Muscle of back (tissue), 3 donors: ENCODE measurements at regions not wholly inside any gene's neighbourhood (a gene's known extent, or its start where the extent isn't known, plus 50 kb on each side); places are given as distances from the start of the nearest gene placed in this dataset.

Source experiments
- DNase-seq, 3 donors: peaks; one replicate each; pipeline versions ENCODE4 v3.0.0 to v3.0.0-alpha.2; 2013

DNA sequence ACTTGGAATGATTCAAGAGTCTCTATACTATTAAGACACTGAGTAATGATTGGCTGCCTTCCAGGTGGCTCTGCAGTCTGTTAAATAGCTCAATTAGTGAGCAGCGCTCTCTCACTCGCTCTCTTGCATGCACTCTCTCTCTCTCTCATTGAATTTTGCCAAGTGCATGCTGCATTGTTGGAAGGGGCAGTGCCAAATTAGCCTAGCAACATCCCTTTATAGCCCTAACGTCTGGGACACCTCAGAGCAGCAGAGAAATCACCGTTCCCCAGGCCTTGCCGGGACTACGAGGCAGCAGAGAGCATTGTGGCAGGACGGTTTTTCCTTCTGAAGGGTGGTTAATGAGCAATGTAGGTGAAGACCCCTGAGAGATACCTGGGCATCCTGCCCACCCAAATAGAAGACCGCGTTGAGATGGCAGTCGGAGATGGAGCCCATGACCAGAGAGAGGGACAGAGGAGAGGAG, 447.6 kb upstream of the POU3F3 start:
- peak; percentile 45 to 79 (median 61) for DNase-seq

DNA sequence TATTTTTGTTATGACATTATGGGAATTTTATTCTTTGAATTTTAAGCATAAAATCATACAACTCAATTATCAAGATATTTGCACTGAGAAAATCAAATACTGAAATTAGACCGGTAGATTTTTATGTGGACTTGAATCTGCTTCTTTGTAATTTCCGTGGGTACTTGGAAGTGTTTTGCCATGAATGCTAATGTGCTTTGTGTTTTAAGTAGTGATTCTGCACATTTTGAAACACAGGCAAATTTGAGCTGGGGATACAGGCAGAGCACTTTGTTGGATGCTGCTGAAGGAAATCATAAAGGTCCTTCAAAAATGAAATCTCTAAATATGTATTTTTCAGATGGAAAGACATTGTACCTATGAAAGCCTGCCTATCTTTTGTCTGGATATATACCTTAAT, 446.3 kb upstream of the POU3F3 start:
- no peak for DNase-seq

DNA sequence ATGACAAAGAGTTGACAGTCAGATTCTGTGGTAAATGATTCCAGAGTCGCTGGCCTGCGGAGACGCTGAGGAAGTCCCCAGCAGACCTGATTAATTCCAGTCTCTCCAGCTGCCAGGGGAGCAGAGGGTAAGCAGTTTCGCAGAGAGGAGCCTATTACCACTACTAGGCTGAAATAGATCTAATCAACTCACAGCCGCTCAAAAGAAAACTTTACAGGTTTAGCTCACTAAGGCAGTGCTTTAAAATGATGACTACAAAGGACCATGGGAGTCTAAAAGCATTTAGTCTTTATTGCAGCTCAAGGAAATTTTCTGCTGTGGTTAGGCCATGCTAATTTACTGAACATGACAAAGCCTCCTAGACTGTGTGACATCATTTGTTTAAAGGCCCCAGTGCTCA, 445.6 kb upstream of the POU3F3 start:
- DNase-seq = no peak

DNA sequence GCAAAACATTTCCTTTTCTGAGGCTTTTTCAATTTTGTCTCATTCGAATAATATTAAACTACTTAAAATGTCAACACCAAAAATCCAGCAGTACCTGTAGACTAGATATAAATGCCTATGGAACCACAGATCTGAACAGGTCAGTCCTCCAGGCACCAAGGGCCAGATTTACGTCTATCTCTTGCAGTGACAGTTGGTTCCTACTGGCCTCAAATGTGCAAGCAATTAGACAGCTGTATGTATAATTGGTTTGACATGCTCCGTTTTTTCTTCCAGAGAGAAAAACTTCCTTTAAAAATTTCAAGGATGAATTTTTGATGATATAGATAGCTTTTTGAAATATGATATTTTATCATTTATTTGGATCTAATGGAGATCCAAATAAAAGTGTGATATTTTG, 443.8 kb upstream of the POU3F3 start:
- no peak for DNase-seq

DNA sequence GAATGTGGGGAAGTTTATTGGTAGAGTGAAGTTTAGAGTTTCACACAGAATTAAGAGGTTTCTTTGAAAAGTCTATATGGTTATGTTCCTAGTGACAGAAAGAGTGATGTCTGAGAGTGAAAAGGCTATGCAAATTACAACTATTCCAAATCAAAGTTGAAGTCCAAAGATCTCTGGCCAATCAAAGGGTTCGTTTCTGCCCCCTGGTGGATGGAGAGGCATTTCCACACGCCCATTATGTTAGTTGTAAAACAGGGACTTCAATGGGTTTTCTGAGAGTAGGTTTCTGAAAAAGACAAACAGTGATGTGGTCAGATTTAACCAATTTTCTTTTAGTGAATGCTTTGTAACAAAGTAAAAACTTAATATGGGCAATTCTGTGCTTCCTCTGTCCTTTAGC, 441.5 kb upstream of the POU3F3 start:
- DNase-seq = peak in 1 of 3 donors; percentile 16

DNA sequence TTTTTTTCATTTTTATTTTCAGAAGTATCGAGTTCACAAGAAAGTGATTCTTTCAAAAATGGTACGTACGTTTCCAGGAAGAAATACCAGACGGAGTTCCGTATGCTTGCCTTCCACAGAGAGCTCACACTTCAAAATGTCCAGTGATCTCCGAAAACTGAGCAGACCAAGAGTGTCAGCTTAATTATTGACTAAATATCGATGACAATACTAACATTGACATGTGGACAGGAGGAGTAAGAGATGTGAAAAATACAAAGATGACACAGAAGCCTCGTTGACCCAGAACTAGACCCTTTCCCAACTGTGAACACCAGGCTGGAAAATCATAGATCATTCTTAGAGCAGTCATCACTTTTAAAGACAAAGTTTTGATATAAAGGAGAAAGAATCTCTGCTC, 440.0 kb upstream of the POU3F3 start:
- DNase-seq = no peak

DNA sequence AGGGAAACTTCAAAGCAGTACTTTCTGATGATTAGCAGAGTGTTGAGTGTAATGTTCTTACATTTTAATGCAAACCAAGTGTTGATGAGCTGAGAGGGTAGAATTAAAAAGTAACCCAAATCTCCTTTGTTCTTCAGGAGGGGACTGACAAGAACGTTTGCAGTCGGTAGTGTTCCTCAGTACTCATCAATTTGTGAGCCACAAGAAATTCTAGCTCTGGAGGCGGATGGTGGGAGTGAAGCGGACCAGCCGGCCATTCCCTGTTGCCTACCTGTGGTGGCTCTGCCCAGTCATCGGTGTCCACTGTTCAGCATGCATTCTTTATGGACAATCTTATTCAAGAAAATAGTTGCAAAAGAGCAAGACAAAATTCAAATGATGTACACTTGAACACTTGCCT, 438.6 kb upstream of the POU3F3 start:
- no peak for DNase-seq

DNA sequence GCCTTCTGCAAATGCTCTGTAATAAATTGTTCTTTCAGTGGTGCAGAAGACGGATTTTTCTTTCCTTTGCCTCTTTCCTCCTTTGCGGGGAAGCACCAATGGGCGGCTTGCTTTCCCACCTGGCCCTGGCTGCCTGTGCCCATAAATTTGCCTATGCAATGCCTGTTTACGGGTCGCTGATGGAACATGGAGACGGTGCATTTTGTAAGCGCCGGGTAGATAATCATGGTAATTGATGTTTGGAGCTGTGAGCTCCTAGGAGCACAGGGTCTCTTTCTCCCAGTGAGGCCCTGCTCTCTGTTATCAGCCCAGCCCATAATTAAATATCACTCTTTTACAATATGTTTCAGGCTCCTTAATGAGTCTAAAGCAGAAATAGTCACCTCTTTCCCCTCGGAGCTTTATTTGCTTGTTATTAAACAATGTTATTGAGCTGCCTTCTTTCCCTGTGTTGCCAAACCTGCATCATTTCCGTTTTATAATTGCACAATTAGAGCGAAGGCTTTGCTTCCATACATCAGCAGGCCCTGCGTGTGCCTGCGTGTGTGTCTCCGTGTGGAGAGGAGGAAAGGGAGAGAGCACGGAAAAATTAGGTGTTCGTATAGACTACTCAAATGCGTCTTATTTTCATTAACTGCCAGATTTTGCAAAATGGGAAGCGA, 437.4 kb upstream of the POU3F3 start:
- no peak for DNase-seq

DNA sequence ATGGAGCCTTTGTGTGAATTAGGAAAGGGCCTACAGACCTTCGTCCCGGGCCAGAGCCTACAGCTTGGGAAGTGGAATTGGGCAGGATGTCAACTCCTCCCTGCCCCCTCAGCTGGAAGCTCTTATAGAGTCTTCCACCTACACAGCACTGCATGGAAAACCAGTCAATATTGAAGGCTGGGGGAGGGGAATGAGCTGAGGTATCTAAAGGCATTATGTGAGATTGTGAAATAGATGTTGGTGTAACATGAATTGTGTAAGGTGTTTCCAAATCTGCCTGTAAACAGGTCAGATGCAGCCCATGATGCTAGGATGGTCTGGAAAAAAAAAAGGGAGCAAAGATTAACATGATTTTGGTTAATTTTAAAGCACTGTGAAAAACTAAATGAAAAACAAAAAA, 433.5 kb upstream of the POU3F3 start:
- DNase-seq = no peak

DNA sequence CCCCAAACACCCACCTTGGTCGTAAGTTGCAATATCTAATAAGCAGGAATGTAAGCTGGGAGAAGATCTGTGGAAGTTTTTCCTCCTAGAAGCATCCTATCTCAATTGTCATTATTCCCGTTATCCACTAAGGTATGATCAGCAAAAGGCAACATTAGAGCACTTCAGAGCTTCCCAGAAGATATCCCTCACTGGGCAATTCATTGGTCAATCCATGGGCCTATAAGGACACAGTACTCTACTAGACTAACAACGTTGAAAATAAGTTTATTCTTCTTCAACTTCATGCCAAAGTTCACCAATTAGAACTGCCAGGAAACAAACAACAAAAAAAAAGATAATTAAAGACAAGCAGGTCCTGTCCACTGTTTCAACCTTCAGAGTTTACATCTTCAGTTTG, 433.0 kb upstream of the POU3F3 start:
- no peak for DNase-seq

DNA sequence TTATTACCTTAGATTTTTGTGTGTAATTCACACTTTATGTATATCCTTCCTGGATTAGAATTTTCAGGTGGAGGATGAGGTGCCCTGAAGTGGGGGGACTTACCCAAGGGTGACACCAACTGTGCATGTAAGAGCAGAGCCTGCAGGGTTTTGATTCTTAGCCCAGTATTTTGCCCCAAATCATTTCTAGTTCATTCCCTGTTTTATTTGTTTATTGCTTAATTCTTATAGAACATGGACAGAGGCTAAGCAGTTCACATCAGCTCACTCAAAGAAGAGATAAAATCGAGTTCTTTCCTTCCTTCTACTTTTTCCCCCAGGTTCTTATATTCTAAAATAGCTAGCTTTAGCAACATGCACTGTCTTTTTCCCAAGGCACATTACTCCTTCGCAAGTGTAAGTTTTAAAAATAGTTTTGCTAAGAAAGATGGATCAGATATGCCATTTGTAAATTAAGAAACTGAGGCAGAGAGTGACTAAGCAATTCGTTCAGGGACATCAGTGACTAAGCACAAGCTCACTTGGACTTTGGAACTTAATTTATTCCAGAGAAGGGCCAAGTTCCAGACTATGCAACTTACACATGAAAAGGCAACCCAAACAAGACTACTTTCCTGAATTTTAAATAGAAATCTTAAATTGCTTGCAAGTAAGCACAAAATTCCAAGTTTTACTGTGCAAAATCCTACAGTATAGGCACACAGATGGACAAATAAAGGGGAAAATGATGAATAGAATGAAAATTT, 427.9 kb upstream of the POU3F3 start:
- no peak for DNase-seq

DNA sequence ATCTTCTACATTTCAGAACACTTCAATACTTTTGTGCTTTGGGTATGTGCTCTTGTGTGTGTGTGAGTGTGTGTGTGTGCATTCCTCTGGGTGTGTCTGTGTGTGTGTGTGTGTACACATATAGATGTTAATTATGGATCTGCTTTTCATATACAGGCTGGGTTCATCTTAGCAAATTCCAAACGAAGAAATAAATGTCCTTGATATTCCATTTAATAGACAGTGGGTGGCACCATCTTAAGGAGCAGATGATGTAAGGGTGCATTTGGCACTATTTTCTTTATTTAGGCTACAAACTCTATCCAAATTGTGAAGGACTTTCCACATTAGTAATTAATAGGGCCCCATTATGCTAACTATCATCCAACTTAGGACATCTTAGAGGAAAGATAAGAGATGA, 425.8 kb upstream of the POU3F3 start:
- no peak for DNase-seq

DNA sequence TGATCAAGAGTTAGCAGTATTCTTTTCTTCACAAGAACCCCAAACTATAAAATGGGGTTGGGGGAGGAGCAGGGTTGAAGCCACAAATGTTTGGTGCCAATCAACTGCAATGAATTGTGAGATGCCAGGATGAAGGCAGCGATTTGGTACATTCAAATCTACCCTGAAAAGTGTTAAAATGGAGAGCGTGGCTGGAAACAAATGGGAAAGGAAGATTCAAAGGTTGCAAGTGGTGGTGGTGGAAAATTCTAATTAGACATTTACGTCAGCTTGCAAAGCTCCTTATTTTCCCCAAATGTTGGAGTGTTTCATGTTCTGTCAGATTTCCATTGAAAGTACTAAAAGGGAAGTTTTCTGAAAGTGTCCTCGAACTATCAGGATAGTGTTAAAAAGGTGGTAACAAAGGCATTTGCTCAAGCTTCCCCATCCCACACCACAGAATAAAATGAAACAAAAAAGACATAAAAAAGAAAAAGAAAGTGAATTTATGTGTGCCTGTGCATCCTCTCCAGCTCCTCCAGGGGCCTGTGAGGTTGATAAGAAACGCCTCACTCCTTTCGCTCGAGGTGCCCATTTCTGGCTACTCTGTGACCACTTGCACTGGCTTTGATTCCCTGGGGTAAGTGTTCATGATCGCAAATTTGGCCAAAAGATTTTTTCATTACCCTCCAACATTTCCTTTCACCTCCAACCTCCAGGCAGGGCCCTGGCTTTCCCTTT, 424.1 kb upstream of the POU3F3 start:
- DNase-seq = no peak

DNA sequence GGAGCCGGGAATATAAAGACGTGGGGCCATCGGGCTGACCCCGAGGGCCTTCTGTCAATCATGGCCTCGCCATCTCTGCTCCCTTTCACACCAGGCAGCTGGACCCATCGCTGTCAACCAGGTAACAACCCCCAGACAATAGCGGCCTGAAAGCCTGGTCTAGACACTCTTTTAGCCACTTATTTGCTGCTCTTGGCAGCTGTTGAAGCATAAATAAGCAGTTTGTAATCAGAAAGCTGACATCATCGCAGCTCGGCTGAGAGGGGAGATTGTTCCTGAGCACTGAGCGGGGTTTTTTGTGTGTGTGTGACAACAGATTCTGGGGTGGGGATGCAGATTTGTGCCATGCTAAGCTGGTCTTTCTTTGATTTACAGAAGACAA, 423.6 kb upstream of the POU3F3 start:
- no peak for DNase-seq

DNA sequence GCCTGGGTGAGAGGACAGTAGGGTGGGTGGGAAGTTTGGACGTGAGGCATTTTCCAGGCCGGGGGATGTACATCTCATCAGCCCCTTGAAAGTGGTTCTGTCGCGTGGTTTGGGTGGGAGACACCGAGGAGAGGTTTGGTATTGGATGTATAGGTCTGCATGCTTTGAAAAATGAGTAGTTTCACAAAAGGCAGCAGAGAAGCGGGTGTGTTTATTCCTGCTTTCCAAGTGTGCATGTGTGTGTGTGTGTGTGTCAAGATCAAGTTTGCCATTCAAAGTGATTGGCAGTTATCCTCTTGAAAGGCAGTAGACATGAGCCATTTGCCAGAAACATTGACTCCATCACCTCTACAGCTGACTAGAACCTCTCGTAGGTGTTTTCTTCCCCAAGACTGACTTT, 423.1 kb upstream of the POU3F3 start:
- DNase-seq = no peak

DNA sequence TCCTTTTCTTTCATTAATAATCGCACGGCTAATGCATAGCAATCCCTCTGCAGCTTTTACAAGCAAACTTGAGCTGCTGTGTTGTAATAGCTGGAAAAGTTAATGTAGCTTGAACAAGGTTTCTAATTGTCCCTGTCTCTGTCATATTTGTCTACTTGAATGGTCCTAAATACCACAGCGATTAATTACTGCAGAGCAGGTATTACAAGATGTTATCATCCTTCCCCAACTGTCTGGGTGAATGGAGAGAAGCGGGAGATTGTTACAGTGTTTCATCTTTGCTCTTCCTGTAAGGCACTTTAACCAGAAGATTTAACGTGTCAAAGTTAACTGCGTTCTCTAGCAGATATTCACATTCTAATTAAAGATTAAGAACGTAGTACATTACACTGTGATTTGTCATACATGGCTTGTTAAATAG, 422.2 kb upstream of the POU3F3 start:
- DNase-seq = no peak

DNA sequence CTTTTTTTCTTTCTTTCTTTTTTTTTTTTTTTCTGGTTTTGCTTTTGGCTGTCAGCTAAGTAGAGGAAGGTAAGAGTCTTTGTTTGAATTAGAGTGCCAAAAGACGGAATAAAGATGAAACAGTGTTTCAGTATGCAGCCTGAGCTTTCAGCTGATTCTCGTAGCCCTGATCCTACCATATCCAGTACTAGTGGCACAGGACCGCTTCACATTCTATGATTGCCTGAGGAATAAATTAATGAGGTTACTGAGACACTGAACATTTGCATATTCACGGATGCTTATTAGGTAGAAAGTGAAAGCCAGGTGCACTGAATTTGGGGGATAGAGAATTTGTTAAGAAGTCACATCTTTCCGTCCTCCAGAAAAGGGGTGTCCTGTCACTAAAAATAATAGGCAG, 421.5 kb upstream of the POU3F3 start:
- no peak for DNase-seq

DNA sequence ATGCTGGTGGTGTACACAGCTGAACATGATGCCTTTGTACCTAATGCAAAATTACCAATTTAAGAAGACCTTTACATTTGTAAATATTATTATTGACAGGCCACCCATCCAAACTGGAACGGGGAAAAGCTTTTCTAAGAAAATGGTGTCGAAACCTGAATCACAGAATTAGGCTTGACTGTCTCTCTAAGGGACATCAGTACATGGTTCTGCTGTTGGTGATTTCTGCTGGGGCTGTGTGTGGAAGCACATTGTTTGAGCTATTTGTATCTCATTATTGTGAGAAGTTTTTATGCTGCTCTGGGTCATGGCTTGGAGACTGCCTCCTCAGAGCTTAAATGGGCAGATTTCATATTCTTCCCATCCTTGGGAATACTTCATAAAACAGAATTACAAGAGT, 420.9 kb upstream of the POU3F3 start:
- DNase-seq = no peak

DNA sequence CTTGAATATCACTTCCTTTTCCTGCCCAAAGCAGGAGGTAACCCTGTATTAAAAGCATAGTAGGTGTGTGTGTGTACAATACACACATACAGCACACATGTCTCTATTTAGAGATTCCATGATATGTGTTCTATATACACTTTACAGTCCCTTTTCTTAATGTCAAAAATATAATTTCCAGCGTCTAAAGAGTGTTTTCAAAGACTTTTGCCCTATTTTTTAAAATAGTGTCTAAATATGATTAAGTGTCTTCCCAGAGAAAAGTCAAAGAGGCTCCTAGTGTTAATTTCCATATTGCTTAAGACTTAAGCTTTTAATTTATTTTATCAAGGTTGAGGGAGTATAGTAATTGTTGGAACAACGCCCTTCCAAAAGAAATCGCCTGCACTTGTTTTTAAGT, 420.3 kb upstream of the POU3F3 start:
- DNase-seq = no peak

DNA sequence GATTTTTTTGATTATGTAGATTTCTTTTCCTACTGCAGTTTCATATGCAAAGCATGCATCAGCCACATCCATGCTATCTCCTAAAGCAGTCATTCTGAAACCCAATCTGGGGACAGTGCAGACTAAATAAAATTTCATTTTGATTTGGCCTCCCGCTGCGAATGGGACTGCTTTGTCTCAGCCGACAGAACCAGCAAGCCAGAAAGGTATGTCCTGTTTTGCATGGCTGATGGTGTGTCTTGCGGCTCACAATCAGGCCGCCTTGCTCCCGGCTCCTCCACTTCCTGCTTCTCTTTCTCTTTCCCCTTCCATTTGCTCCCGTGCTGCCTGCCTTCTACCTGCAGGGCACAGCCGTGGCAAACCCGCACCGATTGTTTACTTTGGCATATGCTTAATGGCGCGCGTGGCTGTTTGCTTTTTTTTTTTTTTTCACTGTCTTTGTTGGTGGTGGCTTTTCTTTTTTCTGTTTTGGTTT, 419.6 kb upstream of the POU3F3 start:
- DNase-seq = peak; percentile 10 to 43 (median 20)

DNA sequence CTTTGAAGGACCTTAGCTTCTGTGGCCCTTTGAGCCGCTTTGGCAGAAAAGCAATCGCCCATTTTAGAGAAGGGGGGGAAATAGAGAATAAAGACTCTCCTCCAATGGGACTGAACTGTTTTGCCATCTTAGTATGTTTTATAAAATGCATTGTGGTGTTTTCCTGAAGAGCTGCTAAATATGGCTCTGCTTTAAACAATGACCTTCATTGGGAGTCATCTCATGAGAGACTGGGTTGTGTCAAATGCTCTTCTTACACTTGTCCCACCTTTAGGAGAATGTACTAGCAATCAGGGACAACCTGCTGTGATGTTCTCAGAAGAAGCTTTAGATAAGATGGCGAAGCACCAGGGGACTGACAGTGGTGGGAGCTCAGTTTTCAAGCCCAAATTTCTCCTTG, 418.9 kb upstream of the POU3F3 start:
- no peak for DNase-seq

DNA sequence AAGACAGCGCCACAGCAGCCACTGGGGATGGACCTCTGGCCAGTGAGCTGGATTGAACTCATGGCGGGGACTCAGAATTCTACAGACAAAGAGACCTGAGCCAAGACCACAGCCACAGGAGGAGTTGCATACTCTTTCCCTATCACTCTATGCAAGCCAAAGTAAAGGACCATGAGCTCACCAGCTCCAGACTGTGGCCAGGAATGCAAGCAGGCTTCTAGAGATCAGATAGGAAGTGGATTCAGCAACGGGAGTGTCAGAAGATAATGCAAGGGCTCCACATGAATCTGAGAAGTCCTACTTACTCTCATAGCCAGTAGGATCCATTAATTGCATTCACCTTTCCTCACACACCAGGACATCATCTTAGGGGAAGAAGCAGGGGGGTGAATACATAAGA, 415.4 kb upstream of the POU3F3 start:
- DNase-seq = no peak

DNA sequence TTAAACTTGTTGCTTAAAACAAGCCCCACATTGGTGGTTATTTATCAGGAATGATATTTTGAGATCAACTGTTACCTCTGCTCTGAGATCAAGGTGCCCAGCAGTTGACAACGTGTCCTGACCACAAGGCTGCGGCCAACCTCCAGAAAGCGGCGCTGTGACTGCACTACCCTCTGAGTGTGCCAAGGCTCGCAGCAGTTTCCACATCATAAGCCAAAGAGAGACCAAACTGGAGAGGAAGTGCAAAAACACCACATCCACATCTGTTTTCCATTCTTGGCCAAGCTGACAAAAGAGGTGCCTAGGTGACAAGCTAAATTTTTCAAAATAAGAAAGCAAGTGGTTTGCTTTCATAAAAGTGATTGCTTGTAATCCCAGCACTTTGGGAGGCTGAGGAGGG, 410.8 kb upstream of the POU3F3 start:
- no peak for DNase-seq
